Panc1 (cell line): ENCODE measurements at regions not wholly inside any gene's neighbourhood (a gene's known extent, or its start where the extent isn't known, plus 50 kb on each side); places are given as distances from the start of the nearest gene placed in this dataset.

Experiments
- POLR2AphosphoS5 ChIP-seq: IDR thresholded peaks from 2 replicates; pipeline ENCODE4 v1.6.1; 2012; ENCODE audit warnings: mild to moderate bottlenecking, low read depth, low read length, moderate library complexity
- TF ChIP-seq, protein P1 (sequence below): fragments of 450-650 bp; IDR thresholded peaks from 2 replicates; pipeline ENCODE4 v1.5.1; 2017; ENCODE audit warnings: mild to moderate bottlenecking

DNA sequence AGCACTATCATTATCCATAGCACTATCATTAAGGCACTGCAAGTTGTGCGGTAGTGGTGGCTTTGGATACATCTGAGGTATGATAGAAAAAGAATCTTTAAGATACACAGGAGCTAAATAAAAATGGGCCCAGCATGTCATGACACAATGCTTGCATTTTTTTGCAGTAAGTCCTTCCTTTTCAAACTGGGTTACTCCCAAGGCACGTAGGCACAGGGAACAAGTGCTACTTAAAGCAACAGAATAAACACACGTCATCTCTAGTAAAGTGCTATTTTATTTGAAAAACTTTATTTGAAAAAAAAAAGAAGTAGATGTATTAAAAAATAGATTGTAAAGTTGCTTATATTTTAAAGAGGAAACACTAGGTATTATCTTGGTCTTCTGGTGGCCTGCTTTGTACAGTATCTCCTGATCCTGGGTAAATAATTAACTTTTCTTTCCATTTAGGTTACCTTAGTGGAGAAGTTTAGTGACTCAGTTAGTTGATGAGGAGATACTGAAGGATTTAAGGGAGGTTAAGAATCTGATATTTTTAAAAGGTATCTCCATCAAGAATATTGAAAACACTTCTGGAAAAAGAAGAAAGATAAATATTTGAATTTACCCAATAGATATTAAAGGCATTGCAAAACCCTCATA is 129.6 kb downstream of the EDN1 start:
- TF ChIP-seq, protein P1, sequence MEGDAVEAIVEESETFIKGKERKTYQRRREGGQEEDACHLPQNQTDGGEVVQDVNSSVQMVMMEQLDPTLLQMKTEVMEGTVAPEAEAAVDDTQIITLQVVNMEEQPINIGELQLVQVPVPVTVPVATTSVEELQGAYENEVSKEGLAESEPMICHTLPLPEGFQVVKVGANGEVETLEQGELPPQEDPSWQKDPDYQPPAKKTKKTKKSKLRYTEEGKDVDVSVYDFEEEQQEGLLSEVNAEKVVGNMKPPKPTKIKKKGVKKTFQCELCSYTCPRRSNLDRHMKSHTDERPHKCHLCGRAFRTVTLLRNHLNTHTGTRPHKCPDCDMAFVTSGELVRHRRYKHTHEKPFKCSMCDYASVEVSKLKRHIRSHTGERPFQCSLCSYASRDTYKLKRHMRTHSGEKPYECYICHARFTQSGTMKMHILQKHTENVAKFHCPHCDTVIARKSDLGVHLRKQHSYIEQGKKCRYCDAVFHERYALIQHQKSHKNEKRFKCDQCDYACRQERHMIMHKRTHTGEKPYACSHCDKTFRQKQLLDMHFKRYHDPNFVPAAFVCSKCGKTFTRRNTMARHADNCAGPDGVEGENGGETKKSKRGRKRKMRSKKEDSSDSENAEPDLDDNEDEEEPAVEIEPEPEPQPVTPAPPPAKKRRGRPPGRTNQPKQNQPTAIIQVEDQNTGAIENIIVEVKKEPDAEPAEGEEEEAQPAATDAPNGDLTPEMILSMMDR: no peak
- TF ChIP-seq POLR2AphosphoS5: no peak
